ENCODE measurements at regions not wholly inside any gene's neighbourhood (a gene's known extent, or its start where the extent isn't known, plus 50 kb on each side); places are given as distances from the start of the nearest gene placed in this dataset.

- DNase-seq (ENCODE audit: low read depth), result no peak
These were observed 132.6 kb upstream of the PROK2 start for GRCh38 chr3:71917545-71917944.

- no peak for DNase-seq (ENCODE audit: low read depth)
These were observed 131.9 kb upstream of the PROK2 start for GRCh38 chr3:71916747-71917369.

- DNase-seq (ENCODE audit: low read depth), result no peak
These were observed 128.0 kb upstream of the PROK2 start for GRCh38 chr3:71912839-71913495.

GRCh38 chr3:71910108-71910507 is 125.2 kb upstream of the PROK2 start:
- DNase-seq (ENCODE audit: low read depth), result no peak

GRCh38 chr3:71907996-71908395 is 123.0 kb upstream of the PROK2 start:
- DNase-seq (ENCODE audit: low read depth), result no peak

- no peak for DNase-seq (ENCODE audit: low read depth)
These were observed 122.0 kb upstream of the PROK2 start for GRCh38 chr3:71906976-71907375.

- no peak for DNase-seq (ENCODE audit: low read depth)
These were observed 120.5 kb upstream of the PROK2 start for GRCh38 chr3:71905426-71905825.

GRCh38 chr3:71903936-71904335 is 119.0 kb upstream of the PROK2 start:
- no peak for DNase-seq (ENCODE audit: low read depth)

- no peak for DNase-seq (ENCODE audit: low read depth)
These were observed 118.2 kb upstream of the PROK2 start for GRCh38 chr3:71903112-71903495.

GRCh38 chr3:71902258-71903111 is 117.5 kb upstream of the PROK2 start:
- DNase-seq (ENCODE audit: low read depth), result no peak

GRCh38 chr3:71901645-71902044 is 116.7 kb upstream of the PROK2 start:
- no peak for DNase-seq (ENCODE audit: low read depth)

GRCh38 chr3:71900057-71900456 is 115.1 kb upstream of the PROK2 start:
- no peak for DNase-seq (ENCODE audit: low read depth)

- no peak for DNase-seq (ENCODE audit: low read depth)
These were observed 111.8 kb upstream of the PROK2 start for GRCh38 chr3:71896751-71897150.

DNA sequence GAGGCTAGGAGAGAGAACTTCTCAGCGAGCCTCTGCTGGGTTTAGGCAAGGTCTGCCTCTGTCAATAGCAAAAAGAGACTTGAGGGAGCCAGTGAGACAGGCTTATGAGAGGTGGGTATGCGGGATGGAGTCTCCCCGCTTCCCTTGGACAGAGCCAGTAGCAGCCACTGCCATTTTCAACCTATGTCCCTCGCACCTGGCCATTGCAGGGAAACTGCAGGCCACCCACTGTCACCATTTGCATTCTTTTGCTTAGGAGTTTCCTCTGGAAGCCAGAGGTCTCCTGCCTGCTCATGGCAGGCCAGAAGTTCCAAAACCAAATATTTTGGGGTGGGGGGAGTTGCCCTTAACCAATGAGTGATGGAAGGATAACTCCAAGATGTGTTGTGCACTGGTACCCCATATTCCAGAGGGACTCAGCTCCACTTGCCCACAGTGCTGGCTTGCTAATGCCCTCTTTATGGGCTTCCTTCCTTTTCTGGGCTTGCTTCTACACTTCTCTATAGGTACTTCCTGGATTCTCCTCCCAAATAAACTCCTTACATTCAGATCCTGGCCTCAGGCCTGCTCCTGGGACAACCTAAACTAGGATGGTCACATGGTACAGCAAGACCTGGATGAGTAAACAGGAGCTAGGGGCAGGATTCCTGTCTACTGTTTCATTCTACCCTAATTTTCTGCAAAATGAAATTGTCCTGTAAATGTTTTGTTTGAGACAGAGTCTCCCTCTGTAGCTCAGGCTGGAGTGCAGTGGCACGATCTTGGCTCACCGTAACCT is 108.9 kb upstream of the PROK2 start:
- no peak for DNase-seq (ENCODE audit: low read depth)

DNA sequence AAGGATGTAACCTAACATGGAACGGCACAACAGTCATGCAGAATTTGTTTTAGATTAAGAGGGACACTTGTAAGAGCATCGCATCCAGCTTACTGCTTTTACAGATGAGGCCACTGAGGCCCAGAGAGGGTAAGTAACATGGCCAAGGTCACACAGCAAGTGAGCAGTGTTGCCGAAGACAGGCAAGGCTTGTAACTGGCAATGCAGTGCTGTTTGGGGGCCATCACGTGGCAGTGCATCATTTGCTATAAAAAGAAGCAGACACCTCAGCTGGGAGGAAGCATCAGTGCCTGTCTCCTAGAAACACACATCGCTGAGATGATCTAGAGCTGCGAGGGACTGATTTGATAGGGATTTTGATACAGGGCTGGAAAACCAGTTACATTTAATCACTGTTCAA is 108.2 kb upstream of the PROK2 start:
- DNase-seq (ENCODE audit: low read depth), result no peak

GRCh38 chr3:71891483-71891882 is 106.5 kb upstream of the PROK2 start:
- DNase-seq (ENCODE audit: low read depth), result no peak

DNA sequence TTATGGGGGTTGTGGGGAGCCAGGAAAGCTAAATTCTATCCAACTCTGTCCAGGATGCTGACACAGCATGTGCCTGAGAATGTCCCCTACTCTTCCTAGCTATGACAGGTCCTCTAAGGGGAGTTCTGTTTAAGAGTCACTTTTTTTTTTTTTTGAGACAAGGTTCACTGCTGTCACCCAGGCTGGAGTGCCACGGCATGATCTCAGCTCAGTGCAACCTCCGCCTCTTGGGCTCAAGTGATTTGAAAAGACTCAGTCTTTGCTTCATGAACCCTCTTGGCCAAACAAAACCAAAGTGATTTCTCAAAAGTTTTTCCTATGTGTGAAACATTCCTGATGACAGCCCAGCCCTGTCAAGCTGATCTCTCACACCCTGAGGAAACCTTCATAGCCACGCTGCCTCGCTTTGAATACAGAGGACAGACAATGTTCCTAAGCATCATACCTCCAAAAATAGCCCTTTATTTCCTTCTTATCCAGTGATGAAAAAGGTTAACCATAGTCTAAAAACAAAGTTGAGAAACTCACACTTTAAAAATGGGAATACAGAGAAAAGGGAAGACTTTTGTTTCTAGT is 105.5 kb upstream of the PROK2 start:
- no peak for DNase-seq (ENCODE audit: low read depth)

DNA sequence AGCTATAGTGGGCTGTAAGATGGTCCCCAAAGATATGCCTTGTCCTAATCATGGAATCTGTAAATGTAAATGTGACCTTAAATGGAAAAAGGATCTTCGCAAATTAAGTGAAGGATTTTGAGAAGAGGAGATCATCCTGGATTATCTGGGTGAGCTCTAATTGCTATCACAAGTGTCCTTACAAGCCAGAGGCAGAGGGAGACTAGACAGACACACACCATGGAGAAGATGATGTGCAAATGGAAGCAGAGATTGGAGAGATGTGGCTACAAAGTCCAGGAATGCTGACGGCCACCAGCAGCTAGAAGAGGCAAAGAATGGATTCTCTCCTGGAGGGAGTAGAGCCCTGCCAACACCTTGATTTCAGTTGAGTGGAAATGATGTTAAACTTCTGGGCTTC is 102.3 kb upstream of the PROK2 start:
- no peak for DNase-seq (ENCODE audit: low read depth)

- DNase-seq (ENCODE audit: low read depth), result no peak
These were observed 100.1 kb upstream of the PROK2 start for GRCh38 chr3:71885006-71885405.

GRCh38 chr3:71881732-71882131 is 96.8 kb upstream of the PROK2 start:
- no peak for DNase-seq (ENCODE audit: low read depth)

- DNase-seq (ENCODE audit: low read depth), result no peak
These were observed 96.1 kb upstream of the PROK2 start for GRCh38 chr3:71881041-71881440.

GRCh38 chr3:71879089-71879488 is 94.1 kb upstream of the PROK2 start:
- no peak for DNase-seq (ENCODE audit: low read depth)

All from stimulated activated CD4-positive, alpha-beta T cell treated with anti-CD3 and anti-CD28 coated beads, Interleukin-2, amount 100 ng/mL, for 4 hours (primary cell).